GM12872 (cell line): ENCODE measurements at regions not wholly inside any gene's neighbourhood (a gene's known extent, or its start where the extent isn't known, plus 50 kb on each side); places are given as distances from the start of the nearest gene placed in this dataset.

ENCODE experiments used
- CTCF ChIP-seq: IDR thresholded peaks from 3 replicates; pipeline ENCODE4 v1.5.1; 2011; ENCODE audit warnings: low read depth, mild to moderate bottlenecking, low read length, moderate library complexity; ENCODE audit not compliant: insufficient read depth

GRCh38 chr10:128990986-128991385 lies 476.1 kb upstream of the MGMT start:
- TF ChIP-seq CTCF = no peak

- no peak for TF ChIP-seq CTCF
These were observed 474.3 kb upstream of the MGMT start for GRCh38 chr10:128992770-128993169.

- TF ChIP-seq CTCF = no peak
These were observed 473.6 kb upstream of the MGMT start for GRCh38 chr10:128993443-128993842.

- TF ChIP-seq CTCF = no peak
These were observed 473.0 kb upstream of the MGMT start for GRCh38 chr10:128993911-128994538.

GRCh38 chr10:128994598-128995143 lies 472.4 kb upstream of the MGMT start:
- no peak for TF ChIP-seq CTCF

- TF ChIP-seq CTCF = no peak
These were observed 471.4 kb upstream of the MGMT start for GRCh38 chr10:128995676-128996075.

GRCh38 chr10:128996092-128996491 lies 470.9 kb upstream of the MGMT start:
- no peak for TF ChIP-seq CTCF
